HG03066 (cell line): ENCODE measurements at regions not wholly inside any gene's neighbourhood (a gene's known extent, or its start where the extent isn't known, plus 50 kb on each side); places are given as distances from the start of the nearest gene placed in this dataset.
"Not testable (repeated sequence)": the region's sequence is repeated elsewhere in the genome, so short reads cannot be mapped to it uniquely, and the experiment has no call there.

Experiments
- ATAC-seq: cut with Tn5 transposase; IDR thresholded peaks from one replicate; pipeline ENCODE4 v1.9.1; 2021; ENCODE audit warnings: low read depth; ENCODE audit not compliant: unreplicated experiment

GRCh38 chr13:38160131-38160530 is 189.5 kb upstream of the UFM1 start:
- no peak for ATAC-seq

DNA sequence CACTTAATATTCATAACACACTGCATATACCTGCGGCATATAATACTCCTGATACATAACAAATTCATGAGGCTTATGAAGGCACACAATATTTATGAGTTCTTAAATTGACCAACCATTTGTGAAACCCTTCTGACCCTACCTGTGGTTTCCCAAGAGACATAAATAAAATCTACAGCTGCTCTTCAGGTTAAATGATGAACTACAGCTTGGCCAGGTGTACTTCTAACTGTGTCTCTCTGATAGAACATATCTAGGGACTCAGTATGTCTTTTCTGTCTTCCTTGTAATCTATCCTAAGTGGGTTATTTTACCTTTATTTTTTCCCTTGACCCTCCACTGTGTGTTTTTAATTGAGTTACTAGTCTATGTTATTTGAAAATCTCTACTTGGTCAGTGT is 189.9 kb upstream of the UFM1 start:
- no peak for ATAC-seq

DNA sequence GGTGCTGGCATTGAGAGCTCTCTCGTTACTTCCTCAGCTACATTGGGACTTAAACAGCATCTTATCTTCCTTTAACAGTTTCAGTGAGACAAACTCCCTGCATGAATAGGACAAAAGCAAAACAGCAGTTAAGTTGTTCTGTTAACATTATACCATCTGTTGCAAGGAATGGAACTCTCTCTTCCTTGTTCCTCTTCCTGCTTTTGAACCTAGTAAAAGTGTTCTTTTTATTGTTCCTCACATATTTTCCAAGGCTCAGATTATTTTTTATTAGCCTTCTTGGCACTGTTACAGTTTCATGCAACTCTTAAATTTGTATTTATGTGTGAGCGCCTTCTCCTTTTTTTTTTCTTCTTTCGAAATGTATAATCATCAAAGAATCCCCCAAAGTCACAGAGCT is 202.6 kb upstream of the UFM1 start:
- no peak for ATAC-seq

DNA sequence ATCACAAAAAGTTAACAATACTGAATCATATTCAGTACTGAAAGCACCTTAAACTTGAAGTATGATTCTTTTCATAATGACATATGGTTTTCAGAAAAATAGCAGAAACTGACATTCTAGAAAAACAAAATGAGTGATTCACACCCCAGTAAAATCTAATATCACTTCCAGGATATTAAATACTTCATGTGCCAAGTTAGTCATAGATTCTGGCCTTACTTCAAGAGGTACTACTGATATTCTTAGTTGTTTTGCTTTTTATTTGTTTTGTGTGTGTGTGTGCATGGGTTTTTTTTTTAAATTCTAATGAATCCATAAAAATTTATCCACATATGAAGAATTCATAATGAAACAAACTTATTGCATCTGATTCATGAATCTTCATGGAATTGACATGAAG is 207.9 kb upstream of the UFM1 start:
- ATAC-seq: no peak

GRCh38 chr13:38135592-38135991 is 214.1 kb upstream of the UFM1 start:
- ATAC-seq: no peak

GRCh38 chr13:38121267-38121666 is 228.4 kb upstream of the UFM1 start:
- no peak for ATAC-seq

GRCh38 chr13:38103851-38104250 is 234.3 kb upstream of the TRPC4 start:
- ATAC-seq: no peak

DNA sequence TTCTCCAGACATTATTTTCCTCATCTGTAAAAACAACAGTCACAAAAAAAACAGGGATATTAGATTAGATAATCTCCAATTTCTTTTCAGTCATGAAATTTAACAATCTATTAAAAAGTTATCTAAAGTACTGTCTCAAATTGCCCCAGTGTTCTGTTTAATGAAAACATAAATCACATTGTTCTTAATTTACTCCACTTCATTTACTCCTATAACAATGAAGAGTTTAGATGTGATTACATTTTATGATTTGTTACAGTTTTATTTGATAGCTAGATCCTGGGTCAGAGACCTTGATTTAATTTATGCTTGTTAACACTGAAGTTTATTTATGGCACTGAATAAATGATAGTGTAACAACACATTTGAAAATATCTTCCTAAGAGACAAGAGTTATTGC is 230.2 kb upstream of the TRPC4 start:
- no peak for ATAC-seq

- no peak for ATAC-seq
Observed at GRCh38 chr13:38093425-38093824, 223.9 kb upstream of the TRPC4 start.

- no peak for ATAC-seq
Observed at GRCh38 chr13:38090913-38091312, 221.3 kb upstream of the TRPC4 start.

- no peak for ATAC-seq
Observed at GRCh38 chr13:38086721-38087120, 217.1 kb upstream of the TRPC4 start.

DNA sequence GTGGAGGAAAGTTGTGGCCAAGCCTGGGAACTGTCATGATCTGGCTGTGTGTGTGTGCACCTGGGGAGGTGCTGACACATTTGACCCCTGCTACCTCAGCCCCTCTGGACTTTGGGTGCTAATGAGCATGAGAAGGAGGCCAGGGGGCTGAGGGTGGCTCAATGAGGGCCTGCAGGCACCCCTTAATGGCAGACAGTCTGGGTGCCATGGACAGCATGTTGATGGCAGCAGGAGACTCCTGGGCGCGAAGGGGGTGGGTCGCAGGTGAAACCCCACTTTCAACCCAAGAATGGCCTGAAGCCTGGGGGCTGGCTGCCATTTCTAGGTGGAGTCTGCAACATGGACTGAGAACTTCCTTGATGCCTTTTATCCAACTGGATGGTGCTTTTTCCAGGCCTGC is 216.4 kb upstream of the TRPC4 start:
- ATAC-seq: no peak

GRCh38 chr13:38073931-38074330 is 204.4 kb upstream of the TRPC4 start:
- ATAC-seq: no peak

- no peak for ATAC-seq
Observed at GRCh38 chr13:38072696-38073095, 203.1 kb upstream of the TRPC4 start.

DNA sequence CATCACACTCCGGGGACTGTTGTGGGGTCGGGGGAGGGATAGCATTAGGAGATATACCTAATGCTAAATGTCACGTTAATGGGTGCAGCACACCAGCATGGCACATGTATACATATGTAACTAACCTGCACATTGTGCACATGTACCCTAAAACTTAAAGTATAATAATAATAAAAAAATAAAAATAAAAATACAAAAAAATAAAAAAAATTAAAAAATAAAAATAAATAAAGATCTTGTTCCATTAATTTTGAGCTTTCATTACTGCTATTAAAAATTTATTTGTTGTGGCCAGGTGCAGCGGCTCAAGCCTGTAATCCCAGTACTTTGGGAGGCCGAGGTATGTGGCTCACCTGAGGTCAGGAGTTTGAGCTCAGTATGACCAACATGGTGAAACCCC is 201.8 kb upstream of the TRPC4 start:
- ATAC-seq: not testable (repeated sequence)

DNA sequence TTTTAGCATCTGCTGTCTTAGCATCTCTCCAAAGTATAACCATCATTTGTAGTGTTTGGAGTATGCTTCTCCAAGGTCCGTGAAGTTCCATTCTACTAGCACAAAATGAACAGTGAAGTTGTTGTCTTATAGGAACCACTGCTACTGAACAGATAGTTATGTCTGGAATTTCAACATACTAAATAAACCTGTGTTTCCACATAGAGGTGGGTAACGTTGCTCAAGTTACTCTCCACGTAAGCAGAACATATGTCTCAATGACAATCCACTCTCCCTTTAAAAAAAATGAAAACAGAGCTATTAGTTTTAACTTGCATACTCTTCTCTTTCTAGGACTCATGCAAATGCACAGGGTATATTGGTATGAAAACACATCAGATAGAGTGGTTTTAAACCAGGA is 184.3 kb upstream of the TRPC4 start:
- ATAC-seq: no peak

DNA sequence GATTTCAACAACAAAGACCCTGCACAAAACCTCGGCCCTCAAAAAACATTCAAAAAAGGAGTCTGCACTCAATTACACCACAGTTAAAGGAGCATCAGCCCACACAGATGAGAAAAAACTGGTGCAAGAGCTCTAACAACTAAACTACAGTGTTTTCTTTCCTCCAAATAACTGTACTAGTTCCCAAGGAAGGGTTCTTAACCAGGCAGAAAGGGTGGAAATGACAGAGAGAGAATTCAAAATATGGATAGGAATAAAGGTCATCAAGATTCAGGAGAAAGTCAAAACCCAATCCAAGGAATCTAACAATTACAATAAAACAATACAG is 176.4 kb upstream of the TRPC4 start:
- no peak for ATAC-seq

GRCh38 chr13:38045278-38046048 is 175.9 kb upstream of the TRPC4 start:
- peak; percentile 70 for ATAC-seq

DNA sequence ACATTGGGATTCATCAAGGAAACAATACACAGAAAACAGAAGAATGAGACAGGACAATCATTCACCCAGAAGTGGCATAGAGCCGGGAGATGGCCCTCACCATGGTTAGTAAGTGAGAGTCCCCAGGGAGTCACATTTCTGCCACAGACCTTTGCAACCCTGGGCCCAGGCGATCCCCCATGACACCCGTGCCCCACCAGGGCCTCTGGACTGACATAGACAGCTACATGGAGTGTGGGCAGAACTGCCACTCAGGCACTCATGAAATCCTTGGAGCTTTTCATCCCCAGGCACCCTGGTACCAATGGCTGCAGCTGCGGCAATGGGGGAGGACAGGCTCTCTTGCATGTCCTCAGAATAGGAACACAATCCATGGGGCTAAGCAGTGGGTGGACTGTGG is 174.5 kb upstream of the TRPC4 start:
- ATAC-seq: no peak

DNA sequence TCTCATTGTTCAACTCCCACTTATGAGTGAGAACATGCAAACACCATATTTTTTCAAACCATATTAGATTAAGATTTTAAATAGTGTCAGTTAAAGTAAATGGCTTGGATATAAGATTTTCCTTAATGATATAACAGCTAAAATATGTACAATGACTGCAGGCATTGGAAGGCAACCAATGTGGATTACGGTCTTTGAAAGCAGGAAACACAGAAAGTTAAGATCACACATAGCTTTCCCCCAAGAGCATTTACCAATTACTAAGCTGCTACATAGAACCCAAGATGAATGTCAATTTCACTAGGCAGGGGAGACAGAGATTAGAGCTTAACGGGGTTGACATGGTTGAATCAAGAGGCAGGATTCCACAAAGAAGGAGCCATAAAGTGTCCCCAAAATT is 173.2 kb upstream of the TRPC4 start:
- ATAC-seq: no peak

DNA sequence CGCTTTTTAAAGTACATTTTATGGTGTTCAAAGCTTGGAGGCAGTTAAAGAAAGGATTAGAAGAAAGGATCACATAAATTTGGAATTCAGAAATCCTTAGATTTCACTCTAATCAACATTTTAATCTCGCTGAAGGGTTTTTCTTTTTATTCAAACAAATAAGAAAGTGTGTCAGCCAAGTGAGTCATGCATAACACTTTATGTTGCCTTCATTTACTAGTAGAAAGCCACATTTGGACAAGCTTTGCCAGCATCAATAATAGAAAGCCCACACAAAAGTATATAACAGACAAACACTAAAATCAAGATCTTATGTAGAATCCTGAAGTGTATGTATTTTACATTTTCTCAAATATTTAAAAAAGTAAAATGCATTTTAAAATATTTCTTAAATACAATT is 154.9 kb upstream of the TRPC4 start:
- ATAC-seq: no peak

- ATAC-seq: no peak
Observed at GRCh38 chr13:38017320-38017719, 147.7 kb upstream of the TRPC4 start.

DNA sequence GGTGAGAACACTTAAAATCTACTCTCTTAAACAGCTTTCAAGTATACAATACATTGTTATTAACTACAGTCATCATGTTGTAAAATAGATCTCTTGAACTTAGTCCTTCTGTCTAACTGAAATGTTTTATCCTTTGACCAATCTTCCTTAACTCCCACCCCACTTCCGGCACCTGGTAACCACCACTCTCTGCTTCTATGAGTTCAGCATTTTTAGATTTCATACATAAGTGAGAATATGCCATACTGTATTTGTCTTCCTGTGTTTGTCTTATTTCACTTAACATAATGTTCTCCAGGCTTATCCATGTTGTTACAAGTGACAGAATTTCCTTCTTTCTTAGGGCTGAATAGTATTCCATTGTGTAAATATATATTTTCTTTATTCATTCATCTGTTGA is 144.1 kb upstream of the TRPC4 start:
- no peak for ATAC-seq
